Adrenal gland (tissue), 9 donors: ENCODE measurements at regions not wholly inside any gene's neighbourhood (a gene's known extent, or its start where the extent isn't known, plus 50 kb on each side); places are given as distances from the start of the nearest gene placed in this dataset.

Source experiments
- DNase-seq, 7 donors: peaks; one replicate each; pipeline ENCODE4 v3.0.0-alpha.2; 2019 to 2020
- H3K27ac ChIP-seq, 5 donors: fragments of 200-600 bp; sonication (generic) in 4 of 5; 1 replicate in 3 of 5; 2 replicates in 2 of 5; pipeline versions ENCODE4 v1.5.1 to v1.8.0; 2016 to 2020; ENCODE audit warnings: mild to moderate bottlenecking in 1 of 5
- H3K27me3 ChIP-seq: fragments of 200-600 bp; 2 replicates; pipeline ENCODE4 v1.8.0; 2021
- H3K36me3 ChIP-seq, 2 donors: fragments of 200-600 bp; replicated peaks in 1 of 2; 1 replicate in 1 of 2; 2 replicates in 1 of 2; pipeline versions ENCODE4 v1.5.1 to v1.8.0; 2018 to 2022
- H3K4me1 ChIP-seq, 2 donors: fragments of 200-600 bp; replicated peaks in 1 of 2; 1 replicate in 1 of 2; 2 replicates in 1 of 2; pipeline versions ENCODE4 v1.5.1 to v1.8.0; 2018 to 2021
- H3K4me3 ChIP-seq, 4 donors: fragments of 200-600 bp; sonication (generic) in 3 of 4; one replicate each; pipeline ENCODE4 v1.5.1; 2016 to 2018
- H3K9me3 ChIP-seq, 3 donors: fragments of 200-600 bp; sonication (generic) in 1 of 3; replicated peaks in 1 of 3; 1 replicate in 2 of 3; 2 replicates in 1 of 3; pipeline versions ENCODE4 v1.5.1 to v1.8.0; 2016 to 2021
- POLR2A ChIP-seq, 2 donors: fragments of 450-650 bp; IDR thresholded peaks; one replicate each; pipeline ENCODE4 v1.6.1; 2017; ENCODE audit warnings: antibody characterized with exemption in 2 of 2, mild to moderate bottlenecking in 2 of 2, moderate library complexity in 1 of 2
- WGBS, 4 donors: extraction: QIAGEN DNeasy Blood & Tissue Kit in 2 of 4; methylation state at CpG; one replicate each; pipeline versions ENCODE4 v1.1.5 to v1.1.7; 2013 to 2017; 5-methylcytosine and 5-hydroxymethylcytosine counted together
- intact Hi-C, 2 donors: fragments of 100-400 bp; cut with DNase I; formaldehyde crosslinking; loops; one replicate each; pipeline versions ENCODE4 v1.14.1 to v1.15.0; 2022 to 2023
- TF ChIP-seq, protein P1 (sequence below), 6 experiments: fragments of 450-650 bp in 4 of 6; fragments of 200-600 bp in 2 of 6; sonication (generic) in 1 of 6; IDR thresholded peaks; 1 replicate in 5 of 6; 2 replicates in 1 of 6; pipeline versions ENCODE4 v1.5.1 to v1.8.0; 2016 to 2021; ENCODE audit warnings: antibody characterized with exemption in 6 of 6, mild to moderate bottlenecking in 2 of 6, moderate library complexity in 1 of 6
- donor health status: healthy with polysubstance abuse.
- donor health status: Bipolar disorder and iron deficiency.
- donor health status: DM: yes; HTN: yes; CAD: no.
- donor health status: DM: no; HTN: no; CAD: no.
- donor health status: DM: no; HTN: no; CAD: no.

DNA sequence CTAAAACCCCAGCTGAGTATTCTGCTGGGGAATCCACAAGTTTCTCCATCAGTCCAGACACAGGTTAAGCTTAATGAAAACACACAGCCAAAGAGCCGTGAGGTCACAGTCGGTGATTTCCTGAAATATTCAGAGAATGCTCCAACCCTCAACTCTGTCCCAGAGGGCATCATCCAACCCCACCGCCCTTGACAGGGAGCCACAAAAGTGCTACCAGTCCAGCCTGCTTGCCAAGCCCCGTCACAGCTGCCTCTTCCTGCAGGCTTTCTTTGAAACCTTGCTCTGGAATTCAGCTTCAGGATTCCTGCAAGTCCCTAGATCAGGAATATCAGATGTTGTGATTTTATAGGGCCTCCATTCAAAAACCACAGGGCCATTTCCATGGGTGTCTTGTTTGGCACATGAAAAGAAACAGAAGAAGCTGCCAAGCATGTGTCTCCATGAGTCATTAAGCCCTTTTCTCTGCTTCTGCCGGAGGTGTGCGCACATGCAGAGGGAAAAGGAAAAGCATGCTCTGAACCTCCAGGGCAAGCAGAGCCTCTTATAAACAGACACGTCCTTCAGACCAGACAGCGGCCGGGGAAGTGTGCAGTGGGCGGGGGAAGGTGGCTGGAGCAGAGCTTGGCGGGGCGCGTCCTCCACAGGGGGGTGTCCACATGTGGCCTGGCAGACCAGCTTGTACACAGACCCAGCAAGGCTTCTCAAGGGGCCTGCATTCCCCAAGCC, 164.7 kb downstream of the KATNAL1 start:
- intact Hi-C loops = no loop called here
- 21 to 29% (median 22%) methylated on average over 9 to 13 of the region's 13 CpGs for WGBS, 4 donors
- H3K27me3 ChIP-seq = no peaks in the 10 kb centered on the region
- no peaks in the 10 kb centered on the region for H3K36me3 ChIP-seq
- H3K4me3 ChIP-seq = no peak overlapping the region
- DNase-seq = peak; percentile 30 to 72 (median 67)
- no peak for TF ChIP-seq POLR2A (IDR thresholded peaks at IDR 0.05)
- peak overlapping the region in 1 of 5 donors; percentile 70 for H3K27ac ChIP-seq
- peaks cover 0 to 11% of the 10 kb centered on the region in 2 donors for H3K4me1 ChIP-seq
- H3K9me3 ChIP-seq = no peaks in the 10 kb centered on the region

DNA sequence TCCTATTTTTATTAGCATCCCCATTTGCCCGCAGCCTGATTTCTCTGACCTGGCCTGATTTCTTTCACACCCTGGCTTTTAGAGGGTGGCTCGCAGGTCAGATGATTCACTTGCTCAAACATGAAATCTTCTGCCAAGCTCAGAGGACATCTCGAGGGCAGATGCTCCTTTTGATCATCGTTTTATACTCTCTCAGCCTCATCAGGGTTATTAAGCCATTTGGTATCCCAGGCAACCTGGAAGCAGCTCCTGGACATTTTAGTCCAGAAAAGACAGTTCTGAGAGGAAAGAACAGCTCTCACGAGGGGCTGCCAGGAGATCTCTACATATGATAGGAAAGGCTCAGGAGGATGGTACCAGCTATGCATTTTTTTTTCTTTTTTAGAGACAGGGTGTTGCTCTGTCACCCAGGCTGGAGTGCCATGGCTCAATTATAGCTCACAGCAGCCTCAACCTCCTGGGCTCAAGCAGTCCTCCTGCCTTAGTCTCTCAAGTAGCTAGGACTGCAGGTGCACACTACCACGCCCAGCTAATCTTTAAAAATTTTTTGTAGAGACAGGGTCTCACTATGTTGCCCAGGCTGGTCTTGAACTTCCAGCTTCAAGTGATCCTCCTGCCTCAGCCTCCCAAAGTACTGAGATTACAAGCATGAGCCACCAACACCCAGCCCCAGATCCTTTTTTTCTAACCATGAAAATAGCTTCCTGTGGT, 165.4 kb downstream of the KATNAL1 start:
- Histone ChIP-seq H3K4me3 (no peak overlapping the region), H3K27ac (peak overlapping the region in 1 of 5 donors; percentile 70), H3K4me1 (peaks cover 0 to 11% of the 10 kb centered on the region in 2 donors), H3K36me3 (no peaks in the 10 kb centered on the region), H3K9me3 (no peaks in the 10 kb centered on the region), H3K27me3 (no peaks in the 10 kb centered on the region)
- DNase-seq = no peak
- WGBS, 4 donors = 55 to 62% (median 59%) methylated on average over 6 of the region's 6 CpGs
- TF ChIP-seq, protein P1, sequence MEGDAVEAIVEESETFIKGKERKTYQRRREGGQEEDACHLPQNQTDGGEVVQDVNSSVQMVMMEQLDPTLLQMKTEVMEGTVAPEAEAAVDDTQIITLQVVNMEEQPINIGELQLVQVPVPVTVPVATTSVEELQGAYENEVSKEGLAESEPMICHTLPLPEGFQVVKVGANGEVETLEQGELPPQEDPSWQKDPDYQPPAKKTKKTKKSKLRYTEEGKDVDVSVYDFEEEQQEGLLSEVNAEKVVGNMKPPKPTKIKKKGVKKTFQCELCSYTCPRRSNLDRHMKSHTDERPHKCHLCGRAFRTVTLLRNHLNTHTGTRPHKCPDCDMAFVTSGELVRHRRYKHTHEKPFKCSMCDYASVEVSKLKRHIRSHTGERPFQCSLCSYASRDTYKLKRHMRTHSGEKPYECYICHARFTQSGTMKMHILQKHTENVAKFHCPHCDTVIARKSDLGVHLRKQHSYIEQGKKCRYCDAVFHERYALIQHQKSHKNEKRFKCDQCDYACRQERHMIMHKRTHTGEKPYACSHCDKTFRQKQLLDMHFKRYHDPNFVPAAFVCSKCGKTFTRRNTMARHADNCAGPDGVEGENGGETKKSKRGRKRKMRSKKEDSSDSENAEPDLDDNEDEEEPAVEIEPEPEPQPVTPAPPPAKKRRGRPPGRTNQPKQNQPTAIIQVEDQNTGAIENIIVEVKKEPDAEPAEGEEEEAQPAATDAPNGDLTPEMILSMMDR (IDR thresholded peaks at IDR 0.05) = no peak
- no peak for TF ChIP-seq POLR2A (IDR thresholded peaks at IDR 0.05)
- intact Hi-C loops = no loop called here

DNA sequence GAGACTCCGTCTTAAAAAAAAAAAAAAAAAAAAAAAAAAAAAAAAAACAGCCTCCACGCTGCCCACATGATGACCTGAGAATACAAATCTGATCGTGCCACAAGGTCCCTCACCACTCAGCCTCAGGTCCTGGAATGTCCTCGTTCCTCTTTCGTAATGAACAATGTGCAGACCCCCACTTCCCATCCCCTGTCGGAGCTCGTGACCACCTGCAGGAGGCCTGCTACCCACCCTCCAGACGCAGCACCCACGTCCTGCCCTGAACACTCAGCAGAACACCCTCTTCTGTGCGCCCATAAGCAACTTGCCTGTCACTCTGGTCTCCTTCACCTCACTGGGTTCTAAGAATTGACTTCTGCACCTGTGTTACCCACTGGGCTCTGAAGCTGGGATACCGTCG, 166.4 kb downstream of the KATNAL1 start:
- TF ChIP-seq, protein P1 (IDR thresholded peaks at IDR 0.05) = no peak
- no peak for TF ChIP-seq POLR2A (IDR thresholded peaks at IDR 0.05)
- WGBS, 4 donors = 89 to 91% (median 90%) methylated on average over 11 to 12 of the region's 12 CpGs
- intact Hi-C loops = no loop called here
- no peaks in the 10 kb centered on the region for H3K9me3 ChIP-seq
- peaks cover 0 to 11% of the 10 kb centered on the region in 2 donors for H3K4me1 ChIP-seq
- no peak for DNase-seq
- no peaks in the 10 kb centered on the region for H3K36me3 ChIP-seq
- H3K4me3 ChIP-seq = no peak overlapping the region
- H3K27ac ChIP-seq = no peak overlapping the region
- no peaks in the 10 kb centered on the region for H3K27me3 ChIP-seq

DNA sequence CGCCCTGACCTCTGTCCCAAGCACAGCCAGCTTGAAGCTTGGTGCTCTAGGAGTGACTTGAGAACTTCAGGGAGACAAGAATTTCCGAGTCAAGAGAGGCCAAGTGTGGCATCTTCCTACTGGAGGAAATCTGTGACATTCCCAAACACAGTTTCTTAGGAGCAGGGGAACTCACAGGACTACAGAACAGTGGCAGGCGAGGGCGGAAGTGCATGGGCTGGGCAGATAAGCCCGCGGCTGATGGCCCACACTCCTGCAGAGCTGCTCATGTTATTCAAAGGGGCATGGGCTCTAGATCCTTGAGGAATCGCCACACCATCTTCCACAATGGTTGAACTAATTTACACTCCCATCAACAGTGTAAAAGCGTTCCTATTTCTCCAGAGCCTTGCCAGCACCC, 168.8 kb downstream of the KATNAL1 start:
- Histone ChIP-seq H3K4me3 (no peak overlapping the region), H3K9me3 (no peaks in the 10 kb centered on the region), H3K4me1 (peaks cover 0 to 11% of the 10 kb centered on the region in 2 donors), H3K27ac (no peak overlapping the region), H3K36me3 (no peaks in the 10 kb centered on the region), H3K27me3 (no peaks in the 10 kb centered on the region)
- intact Hi-C loops = loop anchor here (10.0 kb wide), 3 partner anchors 246 to 666 kb away; no protein-coding TSS in a partner anchor
- TF ChIP-seq, protein P1 (IDR thresholded peaks at IDR 0.05) = no peak
- no peak for TF ChIP-seq POLR2A (IDR thresholded peaks at IDR 0.05)
- 66 to 77% (median 71%) methylated on average over 4 to 8 of the region's 8 CpGs for WGBS, 4 donors
- no peak for DNase-seq
